ENCODE measurements at regions not wholly inside any gene's neighbourhood (a gene's known extent, or its start where the extent isn't known, plus 50 kb on each side); places are given as distances from the start of the nearest gene placed in this dataset.

GRCh38 chr1:102178480-102178879, 181.8 kb upstream of the OLFM3 start:
- TF ChIP-seq ZNF70 (CRISPR knock-in tag; IDR thresholded peaks at IDR 0.05) (no peak), GLIS3 (CRISPR knock-in tag; IDR thresholded peaks at IDR 0.05) (no peak), TCF4 (CRISPR knock-in tag; IDR thresholded peaks at IDR 0.05; ENCODE audit: borderline replicate concordance) (no peak), ISL1 (CRISPR knock-in tag; IDR thresholded peaks at IDR 0.05) (no peak), OSR1 (CRISPR knock-in tag; IDR thresholded peaks at IDR 0.05) (no peak)
- TF ChIP-seq, protein P1, sequence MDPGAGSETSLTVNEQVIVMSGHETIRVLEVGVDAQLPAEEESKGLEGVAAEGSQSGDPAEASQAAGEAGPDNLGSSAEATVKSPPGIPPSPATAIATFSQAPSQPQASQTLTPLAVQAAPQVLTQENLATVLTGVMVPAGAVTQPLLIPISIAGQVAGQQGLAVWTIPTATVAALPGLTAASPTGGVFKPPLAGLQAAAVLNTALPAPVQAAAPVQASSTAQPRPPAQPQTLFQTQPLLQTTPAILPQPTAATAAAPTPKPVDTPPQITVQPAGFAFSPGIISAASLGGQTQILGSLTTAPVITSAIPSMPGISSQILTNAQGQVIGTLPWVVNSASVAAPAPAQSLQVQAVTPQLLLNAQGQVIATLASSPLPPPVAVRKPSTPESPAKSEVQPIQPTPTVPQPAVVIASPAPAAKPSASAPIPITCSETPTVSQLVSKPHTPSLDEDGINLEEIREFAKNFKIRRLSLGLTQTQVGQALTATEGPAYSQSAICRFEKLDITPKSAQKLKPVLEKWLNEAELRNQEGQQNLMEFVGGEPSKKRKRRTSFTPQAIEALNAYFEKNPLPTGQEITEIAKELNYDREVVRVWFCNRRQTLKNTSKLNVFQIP (CRISPR knock-in tag; IDR thresholded peaks at IDR 0.05; ENCODE audit: borderline replicate concordance, low read depth), result no peak
- no peak for ATAC-seq

DNA sequence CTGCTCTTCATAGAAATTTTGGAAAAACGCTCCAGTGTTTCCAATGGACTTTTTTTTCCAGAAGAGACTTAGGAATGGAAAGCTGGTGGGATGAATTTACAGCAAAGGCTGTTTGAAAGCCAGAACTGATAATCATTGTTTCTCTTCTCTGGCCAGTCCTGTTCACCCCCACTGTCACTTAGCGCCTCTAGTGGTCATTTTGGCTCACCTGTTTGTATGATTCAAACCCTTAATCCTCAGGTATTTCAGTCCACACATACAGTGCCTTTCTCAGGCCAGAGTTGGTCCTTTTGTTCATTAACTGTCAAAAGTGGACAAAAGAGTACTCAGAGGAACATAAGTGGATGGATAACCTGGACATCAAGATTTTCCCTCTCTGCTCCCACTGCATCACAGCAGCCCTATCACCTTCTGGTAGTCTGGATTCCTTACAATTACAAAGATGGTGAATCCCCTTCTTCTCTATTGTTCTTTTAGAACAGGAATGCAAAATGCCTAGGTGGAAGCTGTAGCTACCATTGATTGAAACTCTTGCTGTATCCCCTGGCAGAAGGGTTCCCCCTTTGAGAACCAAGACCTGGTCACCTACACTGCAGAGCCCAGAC, 177.6 kb upstream of the OLFM3 start:
- peak; percentile 48; the same call in 1 of the 3 replicates for ATAC-seq
- TF ChIP-seq ISL1 (CRISPR knock-in tag; IDR thresholded peaks at IDR 0.05) (no peak), SNAI2 (CRISPR knock-in tag; IDR thresholded peaks at IDR 0.05) (no peak), PPARA (CRISPR knock-in tag; IDR thresholded peaks at IDR 0.05; ENCODE audit: borderline replicate concordance) (no peak), TCF4 (CRISPR knock-in tag; IDR thresholded peaks at IDR 0.05; ENCODE audit: borderline replicate concordance) (no peak), RARB (CRISPR knock-in tag; IDR thresholded peaks at IDR 0.05) (no peak), ZNF8 (CRISPR knock-in tag; IDR thresholded peaks at IDR 0.05) (no peak), PATZ1 (CRISPR knock-in tag; IDR thresholded peaks at IDR 0.05; ENCODE audit: borderline replicate concordance) (no peak), ZFP30 (CRISPR knock-in tag; IDR thresholded peaks at IDR 0.05) (no peak), OSR1 (CRISPR knock-in tag; IDR thresholded peaks at IDR 0.05) (no peak), ZNF565 (CRISPR knock-in tag; conservative IDR thresholded peaks at IDR 0.05; ENCODE audit: low read depth) (no peak), ARNTL (CRISPR knock-in tag; IDR thresholded peaks at IDR 0.05; ENCODE audit: borderline replicate concordance, low read depth) (no peak), ZC3H10 (CRISPR knock-in tag; IDR thresholded peaks at IDR 0.05) (no peak), BACH2 (CRISPR knock-in tag; IDR thresholded peaks at IDR 0.05; ENCODE audit: borderline replicate concordance) (no peak), CSDC2 (CRISPR knock-in tag; IDR thresholded peaks at IDR 0.05) (no peak), GLIS3 (CRISPR knock-in tag; IDR thresholded peaks at IDR 0.05) (no peak), TSHZ2 (CRISPR knock-in tag; IDR thresholded peaks at IDR 0.05) (no peak), ZNF70 (CRISPR knock-in tag; IDR thresholded peaks at IDR 0.05) (no peak), ZFP3 (CRISPR knock-in tag; IDR thresholded peaks at IDR 0.05) (no peak), TOX (CRISPR knock-in tag; IDR thresholded peaks at IDR 0.05; ENCODE audit: borderline replicate concordance) (no peak)
- TF ChIP-seq, protein P1 (CRISPR knock-in tag; IDR thresholded peaks at IDR 0.05; ENCODE audit: borderline replicate concordance, low read depth), result no peak

DNA sequence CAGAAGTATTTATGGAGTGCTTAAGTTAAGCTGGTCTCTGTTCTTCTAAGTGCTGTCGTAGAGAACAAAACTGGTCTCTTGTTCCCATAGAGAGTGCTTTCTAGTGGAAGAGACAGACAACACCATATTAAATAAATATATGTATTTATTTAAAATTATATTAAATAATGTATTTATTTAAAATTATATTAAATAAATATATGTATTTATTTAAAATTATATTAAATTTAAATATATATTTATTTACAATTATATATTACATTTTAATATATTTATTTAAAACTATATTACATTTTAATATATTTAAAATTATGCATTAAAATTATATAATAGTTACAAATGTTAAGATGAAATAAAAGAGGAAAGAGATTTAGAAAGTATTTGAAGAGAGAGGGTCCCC, 175.5 kb upstream of the OLFM3 start:
- TF ChIP-seq CSDC2 (CRISPR knock-in tag; IDR thresholded peaks at IDR 0.05) (no peak), TCF4 (CRISPR knock-in tag; IDR thresholded peaks at IDR 0.05; ENCODE audit: borderline replicate concordance) (no peak), SNAI2 (CRISPR knock-in tag; IDR thresholded peaks at IDR 0.05) (no peak), CREB5 (CRISPR knock-in tag; IDR thresholded peaks at IDR 0.05; ENCODE audit: low read depth) (no peak), OSR1 (CRISPR knock-in tag; IDR thresholded peaks at IDR 0.05) (no peak), ZFP30 (CRISPR knock-in tag; IDR thresholded peaks at IDR 0.05) (no peak), PPARA (CRISPR knock-in tag; IDR thresholded peaks at IDR 0.05; ENCODE audit: borderline replicate concordance) (no peak), GLIS3 (CRISPR knock-in tag; IDR thresholded peaks at IDR 0.05) (no peak), ZNF8 (CRISPR knock-in tag; IDR thresholded peaks at IDR 0.05) (no peak), ARNTL (CRISPR knock-in tag; IDR thresholded peaks at IDR 0.05; ENCODE audit: borderline replicate concordance, low read depth) (no peak)
- TF ChIP-seq, protein P1 (CRISPR knock-in tag; IDR thresholded peaks at IDR 0.05; ENCODE audit: borderline replicate concordance, low read depth), result no peak
- ATAC-seq, result no peak
